H9 (cell line): ENCODE measurements at regions not wholly inside any gene's neighbourhood (a gene's known extent, or its start where the extent isn't known, plus 50 kb on each side); places are given as distances from the start of the nearest gene placed in this dataset.

Source experiments
- DNase-seq: peaks from one replicate; pipeline ENCODE4 v3.0.0-alpha.2; 2017
- H2AFZ ChIP-seq: one replicate; pipeline ENCODE4 v1.6.1; 2013; ENCODE audit warnings: mild to moderate bottlenecking, low read length, control low read depth, moderate library complexity
- H2AK5ac ChIP-seq: 2 replicates; pipeline ENCODE4 v1.6.1; 2013; ENCODE audit warnings: low read length, control low read depth, mixed read lengths; ENCODE audit not compliant: insufficient read length
- H2BK120ac ChIP-seq: one replicate; pipeline ENCODE4 v1.6.1; 2013; ENCODE audit warnings: low read depth, mild to moderate bottlenecking, low read length, control low read depth, inconsistent platforms; ENCODE audit not compliant: poor library complexity, severe bottlenecking
- H2BK12ac ChIP-seq: 2 replicates; pipeline ENCODE4 v1.6.1; 2013; ENCODE audit warnings: low read length, control low read depth, mixed read lengths, low read depth; ENCODE audit not compliant: insufficient read length
- H2BK15ac ChIP-seq: 2 replicates; pipeline ENCODE4 v1.6.1; 2013; ENCODE audit warnings: low read depth, low read length, control low read depth
- H2BK20ac ChIP-seq: one replicate; pipeline ENCODE4 v1.6.1; 2013; ENCODE audit warnings: low read depth, mild to moderate bottlenecking, low read length, control low read depth, inconsistent platforms; ENCODE audit not compliant: poor library complexity, severe bottlenecking
- H2BK5ac ChIP-seq: 2 replicates; pipeline ENCODE4 v1.6.1; 2013; ENCODE audit warnings: low read length, control low read depth, mixed read lengths; ENCODE audit not compliant: insufficient read length
- H3K14ac ChIP-seq: 2 replicates; pipeline ENCODE4 v1.6.1; 2013; ENCODE audit warnings: low read length, control low read depth; ENCODE audit not compliant: insufficient read depth
- H3K18ac ChIP-seq: 2 replicates; pipeline ENCODE4 v1.6.1; 2013; ENCODE audit warnings: low read depth, mild to moderate bottlenecking, mixed read lengths, low read length, control low read depth; ENCODE audit not compliant: insufficient read length
- H3K23ac ChIP-seq: 2 replicates; pipeline ENCODE4 v1.6.1; 2013; ENCODE audit warnings: low read length, control low read depth, mixed read lengths, low read depth; ENCODE audit not compliant: insufficient read length
- H3K23me2 ChIP-seq: 2 replicates; pipeline ENCODE4 v1.6.1; 2013; ENCODE audit warnings: low read depth, mild to moderate bottlenecking, mixed read lengths, low read length, control low read depth; ENCODE audit not compliant: insufficient read length, poor library complexity, severe bottlenecking
- H3K27ac ChIP-seq: 2 replicates; pipeline ENCODE4 v1.5.1; 2013; ENCODE audit warnings: low read length, control low read depth, mixed read lengths, low read depth; ENCODE audit not compliant: insufficient read length
- H3K27me3 ChIP-seq: 2 replicates; pipeline ENCODE4 v1.6.1; 2013; ENCODE audit warnings: low read length, control low read depth, inconsistent platforms; ENCODE audit not compliant: insufficient read depth
- H3K4ac ChIP-seq: 2 replicates; pipeline ENCODE4 v1.6.1; 2013; ENCODE audit warnings: low read depth, mild to moderate bottlenecking, control low read depth, inconsistent platforms, low read length, moderate library complexity
- H3K4me1 ChIP-seq: 2 replicates; pipeline ENCODE4 v1.6.1; 2013; ENCODE audit warnings: low read length, control low read depth, inconsistent platforms; ENCODE audit not compliant: insufficient read depth
- H3K4me2 ChIP-seq: 2 replicates; pipeline ENCODE4 v1.6.1; 2013; ENCODE audit warnings: low read length, control low read depth, mixed read lengths; ENCODE audit not compliant: insufficient read length, insufficient read depth
- H3K56ac ChIP-seq: 2 replicates; pipeline ENCODE4 v1.6.1; 2013; ENCODE audit warnings: low read depth, mild to moderate bottlenecking, mixed read lengths, low read length, control low read depth; ENCODE audit not compliant: insufficient read length
- H3K79me1 ChIP-seq: 2 replicates; pipeline ENCODE4 v1.6.1; 2013; ENCODE audit warnings: low read depth, mild to moderate bottlenecking, moderate library complexity, low read length, control low read depth, inconsistent platforms; ENCODE audit not compliant: insufficient read depth, poor library complexity, severe bottlenecking
- H3K79me2 ChIP-seq: 2 replicates; pipeline ENCODE4 v1.6.1; 2013; ENCODE audit warnings: low read length, control low read depth, inconsistent platforms; ENCODE audit not compliant: insufficient read depth
- H3K9ac ChIP-seq: 2 replicates; pipeline ENCODE4 v1.6.1; 2013; ENCODE audit warnings: low read length, control low read depth, mixed read lengths; ENCODE audit not compliant: insufficient read length; ENCODE audit errors: extremely low read depth
- H3K9me3 ChIP-seq: one replicate; pipeline ENCODE4 v1.6.1; 2013; ENCODE audit warnings: low read depth, low read length, inconsistent platforms; ENCODE audit not compliant: control insufficient read depth
- H3T11ph ChIP-seq: one replicate; pipeline ENCODE4 v1.6.1; 2013; ENCODE audit warnings: mild to moderate bottlenecking, low read length, control low read depth, inconsistent platforms
- H4K20me1 ChIP-seq: one replicate; pipeline ENCODE4 v1.6.1; 2013; ENCODE audit not compliant: control insufficient read depth, insufficient read length, insufficient read depth
- H4K5ac ChIP-seq: 2 replicates; pipeline ENCODE4 v1.6.1; 2013; ENCODE audit warnings: low read depth, mild to moderate bottlenecking, mixed read lengths, low read length, control low read depth; ENCODE audit not compliant: insufficient read length
- H4K8ac ChIP-seq: replicated peaks from 2 replicates; pipeline ENCODE4 v1.6.1; 2013; ENCODE audit warnings: low read length, control low read depth, mixed read lengths, low read depth; ENCODE audit not compliant: insufficient read length
- H4K91ac ChIP-seq: 2 replicates; pipeline ENCODE4 v1.6.1; 2013; ENCODE audit warnings: low read depth, mild to moderate bottlenecking, moderate library complexity, mixed read lengths, low read length, control low read depth; ENCODE audit not compliant: insufficient read length
- H3K27ac Mint-ChIP-seq, 3 experiments: 2 replicates in 2 of 3; 3 replicates in 1 of 3; pipeline ENCODE4 v1.8.0; 2020 to 2021; ENCODE audit warnings: mixed read lengths in 3 of 3, mild to moderate bottlenecking in 1 of 3, moderate library complexity in 1 of 3
- H3K27me3 Mint-ChIP-seq: 2 replicates; pipeline ENCODE4 v1.8.0; 2021; ENCODE audit warnings: low read depth, mild to moderate bottlenecking, moderate library complexity, mixed read lengths
- H3K36me3 Mint-ChIP-seq, 3 experiments: 2 replicates in 2 of 3; 3 replicates in 1 of 3; pipeline ENCODE4 v1.8.0; 2020 to 2021; ENCODE audit warnings: low read depth in 3 of 3, mixed read lengths in 3 of 3; ENCODE audit not compliant: insufficient read depth in 1 of 3
- H3K4me1 Mint-ChIP-seq, 2 experiments: 2 replicates each; pipeline ENCODE4 v1.8.0; 2020; ENCODE audit warnings: mixed read lengths in 2 of 2
- H3K4me3 Mint-ChIP-seq, 2 experiments: 2 replicates in 1 of 2; 3 replicates in 1 of 2; pipeline ENCODE4 v1.8.0; 2020 to 2021; ENCODE audit warnings: mild to moderate bottlenecking in 2 of 2, mixed read lengths in 2 of 2, moderate library complexity in 1 of 2
- H3K9me3 Mint-ChIP-seq, 2 experiments: 2 replicates in 1 of 2; 3 replicates in 1 of 2; pipeline ENCODE4 v1.8.0; 2020; ENCODE audit warnings: mild to moderate bottlenecking in 2 of 2, mixed read lengths in 2 of 2, moderate library complexity in 1 of 2
- CTCF ChIP-seq: fragments of 200-600 bp; sonication (generic); conservative IDR thresholded peaks from 3 replicates; pipeline ENCODE4 v1.8.0; 2021; ENCODE audit warnings: antibody characterized with exemption, mild to moderate bottlenecking

- no peak overlapping the region for H3T11ph ChIP-seq
- Mint-ChIP-seq H3K36me3 (no peaks in the 10 kb centered on the region), H3K4me3 (no peak overlapping the region), H3K4me1 (no peaks in the 10 kb centered on the region; a peak in 1 of 4 replicates), H3K27ac (peak overlapping the region in 1 of 3 experiments; percentile 22; a peak in 1 of 7 replicates), H3K9me3 (peaks cover 0 to 5% of the 10 kb centered on the region in 2 experiments; a peak in 2 of 5 replicates), H3K27me3 (no peaks in the 10 kb centered on the region)
- H3K9me3 ChIP-seq: no peaks in the 10 kb centered on the region
- no peak overlapping the region for H3K14ac ChIP-seq
- no peak overlapping the region for H3K23ac ChIP-seq
- no peak overlapping the region for H4K5ac ChIP-seq
- H4K91ac ChIP-seq: no peak overlapping the region
- no peak overlapping the region for H4K8ac ChIP-seq
- H2BK15ac ChIP-seq: no peak overlapping the region
- no peaks in the 10 kb centered on the region for H3K4me1 ChIP-seq
- no peaks in the 10 kb centered on the region for H3K79me2 ChIP-seq
- no peak overlapping the region for H3K56ac ChIP-seq
- no peak overlapping the region for H2AK5ac ChIP-seq
- no peak overlapping the region for H3K9ac ChIP-seq
- H2BK5ac ChIP-seq: no peak overlapping the region
- H2BK20ac ChIP-seq: no peak overlapping the region
- H3K4me2 ChIP-seq: no peak overlapping the region
- H4K20me1 ChIP-seq: no peaks in the 10 kb centered on the region
- no peak overlapping the region for H3K27ac ChIP-seq
- H2AFZ ChIP-seq: no peak overlapping the region
- no peak for DNase-seq
- no peaks in the 10 kb centered on the region for H3K27me3 ChIP-seq
- H2BK120ac ChIP-seq: no peak overlapping the region
- H3K79me1 ChIP-seq: no peaks in the 10 kb centered on the region
- H3K18ac ChIP-seq: no peak overlapping the region
- no peaks in the 10 kb centered on the region for H3K23me2 ChIP-seq
- H3K4ac ChIP-seq: no peak overlapping the region
- H2BK12ac ChIP-seq: no peak overlapping the region
- TF ChIP-seq CTCF: no peak
Measured at GRCh38 chr3:26915208-26915607, 292.6 kb downstream of the LRRC3B start.
